OCI-LY1 (cell line): ENCODE measurements at regions not wholly inside any gene's neighbourhood (a gene's known extent, or its start where the extent isn't known, plus 50 kb on each side); places are given as distances from the start of the nearest gene placed in this dataset.

Source experiments
- H2AFZ ChIP-seq: fragments of 200-600 bp; sonication (generic), shearing (Covaris generic); 2 replicates; pipeline ENCODE4 v1.6.0; 2014; ENCODE audit warnings: antibody characterized with exemption, mild to moderate bottlenecking, low read length
- H3F3A ChIP-seq: fragments of 200-600 bp; sonication (generic), shearing (Covaris generic); 2 replicates; pipeline ENCODE4 v1.6.0; 2014; ENCODE audit warnings: mild to moderate bottlenecking, antibody characterized with exemption, low read length, moderate library complexity; ENCODE audit not compliant: insufficient read depth
- H3K27ac ChIP-seq: fragments of 200-600 bp; sonication (generic); 2 replicates; pipeline ENCODE4 v1.5.1; 2014; ENCODE audit warnings: low read length, mixed run types, mild to moderate bottlenecking, low read depth; ENCODE audit not compliant: poor library complexity, severe bottlenecking
- H3K27me3 ChIP-seq: fragments of 200-600 bp; sonication (generic); 2 replicates; pipeline ENCODE4 v1.6.0; 2014; ENCODE audit warnings: antibody characterized with exemption, mild to moderate bottlenecking, low read length, moderate library complexity; ENCODE audit not compliant: insufficient read depth
- H3K36me3 ChIP-seq: fragments of 200-600 bp; sonication (generic); 2 replicates; pipeline ENCODE4 v1.6.1; 2014; ENCODE audit warnings: mild to moderate bottlenecking, antibody characterized with exemption, low read length, moderate library complexity, mixed read lengths; ENCODE audit not compliant: insufficient read depth
- H3K4me1 ChIP-seq: fragments of 200-600 bp; sonication (generic); 2 replicates; pipeline ENCODE4 v1.5.1; 2014; ENCODE audit warnings: mild to moderate bottlenecking, low read length, moderate library complexity; ENCODE audit not compliant: insufficient read depth, severe bottlenecking
- H3K4me2 ChIP-seq: fragments of 200-600 bp; sonication (generic), shearing (Covaris generic); 2 replicates; pipeline ENCODE4 v1.6.1; 2014; ENCODE audit warnings: low read length
- H3K4me3 ChIP-seq: fragments of 200-600 bp; sonication (generic); 2 replicates; pipeline ENCODE4 v1.5.1; 2014; ENCODE audit warnings: low read length, low read depth, mild to moderate bottlenecking, mixed read lengths; ENCODE audit not compliant: poor library complexity, severe bottlenecking
- H3K79me2 ChIP-seq: fragments of 200-600 bp; shearing (Covaris generic); 2 replicates; pipeline ENCODE4 v1.6.1; 2016; ENCODE audit warnings: mixed run types, low read length, mixed read lengths; ENCODE audit not compliant: insufficient read depth
- H3K9ac ChIP-seq: fragments of 200-600 bp; sonication (generic), shearing (Covaris generic); 2 replicates; pipeline ENCODE4 v1.6.1; 2014; ENCODE audit warnings: mild to moderate bottlenecking, low read length, mixed read lengths
- H3K9me2 ChIP-seq: fragments of 200-600 bp; sonication (generic), shearing (Covaris generic); 2 replicates; pipeline ENCODE4 v1.6.1; 2014; ENCODE audit warnings: low read depth, mild to moderate bottlenecking, low read length, mixed read lengths
- H3K9me3 ChIP-seq: fragments of 200-600 bp; shearing (Covaris generic); 2 replicates; pipeline ENCODE4 v1.6.1; 2014; ENCODE audit warnings: low read length, mixed read lengths
- H4K20me1 ChIP-seq: fragments of 200-600 bp; sonication (generic), shearing (Covaris generic); 2 replicates; pipeline ENCODE4 v1.6.0; 2016; ENCODE audit warnings: mild to moderate bottlenecking, low read length; ENCODE audit not compliant: insufficient read depth
- EZH2 ChIP-seq: fragments of 200-600 bp; sonication (generic), shearing (Covaris generic); IDR thresholded peaks from 2 replicates; pipeline ENCODE4 v1.8.0; 2017; ENCODE audit warnings: borderline replicate concordance, mixed run types, mild to moderate bottlenecking, antibody characterized with exemption, low read length, moderate library complexity, mixed read lengths
- TF ChIP-seq, protein P1 (sequence below): fragments of 200-600 bp; sonication (generic), shearing (Covaris generic); IDR thresholded peaks from 2 replicates; pipeline ENCODE4 v1.5.1; 2017; ENCODE audit warnings: mild to moderate bottlenecking, antibody characterized with exemption, low read length, moderate library complexity, mixed read lengths

DNA sequence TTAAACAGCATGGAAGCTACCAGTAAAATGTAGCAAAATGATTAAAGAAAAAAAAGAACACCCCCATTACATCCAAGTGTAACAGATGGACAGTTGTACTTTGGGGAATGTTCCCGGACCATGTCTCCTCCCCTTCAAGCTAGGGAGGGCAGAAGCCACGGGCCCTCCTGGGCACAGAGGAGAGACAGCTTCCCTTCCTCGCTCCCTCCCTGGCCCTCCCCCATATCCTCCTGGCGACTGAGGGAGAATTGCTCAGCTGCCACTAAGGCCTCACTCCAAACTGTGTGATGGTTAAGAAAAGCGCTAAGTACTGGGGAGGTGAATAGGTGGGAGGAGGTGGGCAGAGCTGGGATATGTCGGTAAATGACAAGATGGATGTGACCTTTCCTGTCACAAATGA lies 358.0 kb downstream of the HRH4 start:
- Histone ChIP-seq H3K27ac (no peak overlapping the region), H3K9me3 (no peaks in the 10 kb centered on the region), H3K79me2 (no peaks in the 10 kb centered on the region), H3K4me3 (no peak overlapping the region), H3K4me2 (no peak overlapping the region), H3K9ac (no peak overlapping the region), H3K27me3 (0 out of 2 replicates have a peak, but pooled peaks cover 4% of the 10 kb centered on the region), H3K4me1 (no peaks in the 10 kb centered on the region), H3K9me2 (no peaks in the 10 kb centered on the region), H3K36me3 (no peaks in the 10 kb centered on the region), H2AFZ (no peak overlapping the region), H3F3A (no peaks in the 10 kb centered on the region), H4K20me1 (no peaks in the 10 kb centered on the region)
- no peak for TF ChIP-seq EZH2
- TF ChIP-seq, protein P1, sequence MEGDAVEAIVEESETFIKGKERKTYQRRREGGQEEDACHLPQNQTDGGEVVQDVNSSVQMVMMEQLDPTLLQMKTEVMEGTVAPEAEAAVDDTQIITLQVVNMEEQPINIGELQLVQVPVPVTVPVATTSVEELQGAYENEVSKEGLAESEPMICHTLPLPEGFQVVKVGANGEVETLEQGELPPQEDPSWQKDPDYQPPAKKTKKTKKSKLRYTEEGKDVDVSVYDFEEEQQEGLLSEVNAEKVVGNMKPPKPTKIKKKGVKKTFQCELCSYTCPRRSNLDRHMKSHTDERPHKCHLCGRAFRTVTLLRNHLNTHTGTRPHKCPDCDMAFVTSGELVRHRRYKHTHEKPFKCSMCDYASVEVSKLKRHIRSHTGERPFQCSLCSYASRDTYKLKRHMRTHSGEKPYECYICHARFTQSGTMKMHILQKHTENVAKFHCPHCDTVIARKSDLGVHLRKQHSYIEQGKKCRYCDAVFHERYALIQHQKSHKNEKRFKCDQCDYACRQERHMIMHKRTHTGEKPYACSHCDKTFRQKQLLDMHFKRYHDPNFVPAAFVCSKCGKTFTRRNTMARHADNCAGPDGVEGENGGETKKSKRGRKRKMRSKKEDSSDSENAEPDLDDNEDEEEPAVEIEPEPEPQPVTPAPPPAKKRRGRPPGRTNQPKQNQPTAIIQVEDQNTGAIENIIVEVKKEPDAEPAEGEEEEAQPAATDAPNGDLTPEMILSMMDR = no peak

DNA sequence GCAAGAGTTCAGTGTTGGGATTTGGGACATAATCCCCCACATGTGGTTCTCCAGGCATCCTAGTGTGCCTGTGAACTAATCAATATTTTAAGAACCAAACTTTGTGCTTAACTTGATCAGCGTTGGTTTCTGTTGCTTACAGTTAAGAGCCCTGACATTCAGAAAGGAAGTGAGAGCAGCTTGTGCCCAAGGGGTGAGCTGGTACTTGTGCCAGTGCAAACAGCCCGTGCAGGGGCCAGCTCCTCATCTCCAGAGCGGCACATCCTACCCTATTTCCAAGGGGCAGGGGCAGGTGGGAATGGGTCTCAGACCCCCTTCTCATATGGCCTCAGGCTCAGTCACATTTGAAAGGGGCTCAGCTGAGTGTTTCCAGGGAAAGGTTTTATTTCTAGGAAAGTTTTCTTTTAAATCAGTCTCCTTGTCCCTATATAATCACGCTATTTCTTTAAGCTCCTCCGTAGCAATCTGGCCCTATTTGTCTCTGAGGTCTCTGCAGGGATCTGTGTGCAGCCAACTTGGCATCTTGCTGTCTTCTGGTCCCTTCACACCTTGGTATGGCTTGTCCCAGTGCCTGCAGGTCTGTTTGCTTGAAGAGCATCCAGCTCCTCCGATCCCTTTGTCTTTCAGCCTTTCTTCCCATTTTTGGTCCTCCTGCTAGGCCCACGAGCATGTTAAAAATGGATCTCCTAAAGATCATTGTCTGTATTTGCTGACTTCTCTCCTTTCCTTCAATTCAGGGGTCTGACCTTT lies 358.9 kb downstream of the HRH4 start:
- Histone ChIP-seq H4K20me1 (no peaks in the 10 kb centered on the region), H3K4me3 (no peak overlapping the region), H3K79me2 (no peaks in the 10 kb centered on the region), H3K9me3 (no peaks in the 10 kb centered on the region), H3K9me2 (no peaks in the 10 kb centered on the region), H3K27me3 (0 out of 2 replicates have a peak, but pooled peaks cover 4% of the 10 kb centered on the region), H3K4me1 (no peaks in the 10 kb centered on the region), H3K36me3 (no peaks in the 10 kb centered on the region), H3F3A (no peaks in the 10 kb centered on the region), H3K9ac (no peak overlapping the region), H2AFZ (no peak overlapping the region), H3K4me2 (no peak overlapping the region), H3K27ac (no peak overlapping the region)
- TF ChIP-seq, protein P1 = no peak
- TF ChIP-seq EZH2 = no peak

DNA sequence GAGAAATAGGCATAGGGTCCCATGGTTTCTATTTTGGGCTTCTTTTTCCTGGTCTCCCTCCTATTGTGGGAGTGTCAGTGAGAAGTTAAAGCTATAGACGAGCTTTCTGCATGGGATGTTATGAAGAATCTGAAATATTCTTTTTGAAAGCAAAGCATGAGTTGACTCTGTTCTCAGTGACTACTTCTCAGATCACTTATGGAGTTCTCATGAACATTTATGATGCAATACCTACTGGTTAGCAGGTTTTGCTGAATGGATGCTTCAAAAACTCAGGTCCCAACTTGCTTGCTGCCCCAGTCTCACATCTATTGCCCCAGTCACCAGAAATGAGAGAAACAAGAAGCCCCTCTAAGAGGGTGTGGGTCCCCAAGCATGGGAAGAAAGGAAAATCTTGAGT lies 365.0 kb downstream of the HRH4 start:
- H3K9ac ChIP-seq = no peak overlapping the region

More for the DNA sequence above, 365.0 kb downstream of the HRH4 start:
- Histone ChIP-seq H3K4me1 (no peaks in the 10 kb centered on the region), H3K27ac (no peak overlapping the region), H3K4me2 (no peak overlapping the region), H3K9me3 (no peaks in the 10 kb centered on the region), H3K27me3 (0 out of 2 replicates have a peak, but pooled peaks cover 2% of the 10 kb centered on the region), H4K20me1 (no peaks in the 10 kb centered on the region), H3K36me3 (no peaks in the 10 kb centered on the region), H3F3A (no peaks in the 10 kb centered on the region), H2AFZ (no peak overlapping the region), H3K4me3 (no peak overlapping the region), H3K79me2 (no peaks in the 10 kb centered on the region), H3K9me2 (no peaks in the 10 kb centered on the region)
- TF ChIP-seq, protein P1 = no peak
- TF ChIP-seq EZH2 = no peak
